Endodermal cell (in vitro differentiated cells): ENCODE measurements at regions not wholly inside any gene's neighbourhood (a gene's known extent, or its start where the extent isn't known, plus 50 kb on each side); places are given as distances from the start of the nearest gene placed in this dataset.

Experiments
- DNase-seq: peaks from one replicate; pipeline ENCODE4 v3.0.0-alpha.2; 2017
- H3K27ac ChIP-seq: 2 replicates; pipeline ENCODE4 v1.5.1; 2013; ENCODE audit warnings: mild to moderate bottlenecking, low read depth, low read length, moderate library complexity
- H3K27me3 ChIP-seq: 2 replicates; pipeline ENCODE4 v1.6.1; 2013; ENCODE audit warnings: mild to moderate bottlenecking, low read length, moderate library complexity; ENCODE audit not compliant: insufficient read depth, control insufficient read depth, poor library complexity, severe bottlenecking
- H3K36me3 ChIP-seq: 2 replicates; pipeline ENCODE4 v1.7.0; 2013; ENCODE audit warnings: mild to moderate bottlenecking, low read length, moderate library complexity; ENCODE audit not compliant: control insufficient read depth, insufficient read depth
- H3K4me1 ChIP-seq: one replicate; pipeline ENCODE4 v1.7.0; 2013; ENCODE audit warnings: low read length; ENCODE audit not compliant: control insufficient read depth, insufficient read depth
- H3K4me3 ChIP-seq: 2 replicates; pipeline ENCODE4 v1.5.1; 2013; ENCODE audit warnings: mild to moderate bottlenecking, low read length, moderate library complexity
- H3K9ac ChIP-seq: 2 replicates; pipeline ENCODE4 v1.6.1; 2013; ENCODE audit warnings: mild to moderate bottlenecking, low read length, moderate library complexity; ENCODE audit not compliant: poor library complexity, severe bottlenecking; ENCODE audit errors: extremely low read depth
- H3K9me3 ChIP-seq: 2 replicates; pipeline ENCODE4 v1.6.1; 2013; ENCODE audit warnings: mild to moderate bottlenecking, low read length, moderate library complexity; ENCODE audit not compliant: control insufficient read depth
- H3K27ac Mint-ChIP-seq: 2 replicates; pipeline ENCODE4 v1.8.0; 2020; ENCODE audit warnings: mixed read lengths
- H3K27me3 Mint-ChIP-seq: 2 replicates; pipeline ENCODE4 v1.8.0; 2021; ENCODE audit warnings: mild to moderate bottlenecking, mixed read lengths; ENCODE audit not compliant: insufficient read depth
- H3K36me3 Mint-ChIP-seq: 2 replicates; pipeline ENCODE4 v1.8.0; 2020; ENCODE audit warnings: low read depth, mixed read lengths
- H3K4me1 Mint-ChIP-seq: 2 replicates; pipeline ENCODE4 v1.8.0; 2020; ENCODE audit warnings: mixed read lengths
- H3K4me3 Mint-ChIP-seq: 2 replicates; pipeline ENCODE4 v1.8.0; 2020; ENCODE audit warnings: mild to moderate bottlenecking, moderate library complexity, mixed read lengths
- H3K9me3 Mint-ChIP-seq: 2 replicates; pipeline ENCODE4 v1.8.0; 2020; ENCODE audit warnings: mild to moderate bottlenecking, mixed read lengths
- WGBS, 2 experiments: methylation state at CpG; one replicate each; pipeline versions ENCODE4 v1.1.5 to v1.1.7; 2013; ENCODE audit warnings: missing lambda C conversion rate in 2 of 2, mixed read lengths in 1 of 2; ENCODE audit not compliant: insufficient coverage in 1 of 2, insufficient read length in 1 of 2; 5-methylcytosine and 5-hydroxymethylcytosine counted together
- TF ChIP-seq, protein P1 (sequence below): fragments of 200-600 bp; sonication (generic); conservative IDR thresholded peaks from 2 replicates; pipeline ENCODE4 v1.5.0; 2021; ENCODE audit warnings: antibody characterized with exemption, mild to moderate bottlenecking

DNA sequence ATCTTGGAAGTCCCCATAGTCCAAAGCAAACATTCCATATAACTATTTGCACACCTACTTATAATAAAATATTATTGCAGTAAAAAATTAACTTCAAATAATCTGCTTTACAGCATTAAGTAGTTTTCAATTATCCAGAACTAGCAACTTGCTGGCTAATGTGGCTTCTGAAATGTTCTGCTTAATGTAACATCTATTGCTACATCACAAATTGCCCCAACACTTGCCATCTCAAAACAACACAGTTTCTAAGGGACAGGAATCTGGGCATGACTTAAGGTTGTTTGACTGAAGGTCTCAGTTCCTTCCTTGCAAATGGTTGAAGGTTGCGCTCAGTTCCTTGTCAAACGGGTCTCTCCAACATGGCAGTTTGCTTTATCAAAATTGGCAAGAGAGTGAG, 378.5 kb upstream of the SEMA3C start:
- H3K27me3 Mint-ChIP-seq = no peaks in the 10 kb centered on the region
- DNase-seq = no peak
- no peaks in the 10 kb centered on the region for H3K9me3 Mint-ChIP-seq
- TF ChIP-seq, protein P1, sequence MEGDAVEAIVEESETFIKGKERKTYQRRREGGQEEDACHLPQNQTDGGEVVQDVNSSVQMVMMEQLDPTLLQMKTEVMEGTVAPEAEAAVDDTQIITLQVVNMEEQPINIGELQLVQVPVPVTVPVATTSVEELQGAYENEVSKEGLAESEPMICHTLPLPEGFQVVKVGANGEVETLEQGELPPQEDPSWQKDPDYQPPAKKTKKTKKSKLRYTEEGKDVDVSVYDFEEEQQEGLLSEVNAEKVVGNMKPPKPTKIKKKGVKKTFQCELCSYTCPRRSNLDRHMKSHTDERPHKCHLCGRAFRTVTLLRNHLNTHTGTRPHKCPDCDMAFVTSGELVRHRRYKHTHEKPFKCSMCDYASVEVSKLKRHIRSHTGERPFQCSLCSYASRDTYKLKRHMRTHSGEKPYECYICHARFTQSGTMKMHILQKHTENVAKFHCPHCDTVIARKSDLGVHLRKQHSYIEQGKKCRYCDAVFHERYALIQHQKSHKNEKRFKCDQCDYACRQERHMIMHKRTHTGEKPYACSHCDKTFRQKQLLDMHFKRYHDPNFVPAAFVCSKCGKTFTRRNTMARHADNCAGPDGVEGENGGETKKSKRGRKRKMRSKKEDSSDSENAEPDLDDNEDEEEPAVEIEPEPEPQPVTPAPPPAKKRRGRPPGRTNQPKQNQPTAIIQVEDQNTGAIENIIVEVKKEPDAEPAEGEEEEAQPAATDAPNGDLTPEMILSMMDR = no peak
- H3K4me3 Mint-ChIP-seq = no peak overlapping the region
- H3K4me1 Mint-ChIP-seq = peaks cover 4% of the 10 kb centered on the region
- 42% methylated on average over 2 of the region's 2 CpGs; no CpG with 5 or more reads in 1 of the 2 experiments for WGBS, 2 experiments
- H3K36me3 Mint-ChIP-seq = no peaks in the 10 kb centered on the region
- Histone ChIP-seq H3K9ac (no peak overlapping the region), H3K27ac (no peak overlapping the region), H3K36me3 (no peaks in the 10 kb centered on the region), H3K4me1 (no peaks in the 10 kb centered on the region), H3K27me3 (no peaks in the 10 kb centered on the region), H3K9me3 (no peaks in the 10 kb centered on the region), H3K4me3 (no peak overlapping the region)
- H3K27ac Mint-ChIP-seq = no peak overlapping the region

DNA sequence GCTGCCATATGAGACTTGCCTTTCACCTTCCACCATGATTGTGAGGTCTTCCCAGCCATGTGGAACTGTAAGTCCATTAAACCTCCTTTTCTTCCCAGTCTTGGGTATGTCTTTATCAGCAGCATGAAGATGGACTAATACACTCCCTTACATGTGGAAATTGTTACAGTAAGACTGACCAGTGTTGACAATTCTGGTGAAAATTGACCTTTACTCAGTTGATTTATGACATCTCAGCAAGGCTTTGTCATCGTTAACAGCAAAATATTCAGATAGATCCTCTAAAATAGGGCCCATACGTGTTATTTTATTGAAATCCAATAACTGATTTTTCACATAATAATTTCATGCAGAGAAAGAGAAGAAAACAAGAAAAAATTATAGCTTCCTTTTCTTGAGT, 377.9 kb upstream of the SEMA3C start:
- Mint-ChIP-seq H3K36me3 (no peaks in the 10 kb centered on the region), H3K4me3 (no peak overlapping the region), H3K27me3 (no peaks in the 10 kb centered on the region), H3K27ac (no peak overlapping the region), H3K4me1 (peaks cover 4% of the 10 kb centered on the region), H3K9me3 (no peaks in the 10 kb centered on the region)
- 84 to 100% methylated on average over 2 of the region's 2 CpGs for WGBS, 2 experiments
- no peak overlapping the region for H3K4me3 ChIP-seq
- no peak overlapping the region for H3K9ac ChIP-seq
- no peaks in the 10 kb centered on the region for H3K36me3 ChIP-seq
- TF ChIP-seq, protein P1 = no peak
- no peaks in the 10 kb centered on the region for H3K9me3 ChIP-seq
- no peaks in the 10 kb centered on the region for H3K4me1 ChIP-seq
- H3K27me3 ChIP-seq = no peaks in the 10 kb centered on the region
- no peak overlapping the region for H3K27ac ChIP-seq
- no peak for DNase-seq

DNA sequence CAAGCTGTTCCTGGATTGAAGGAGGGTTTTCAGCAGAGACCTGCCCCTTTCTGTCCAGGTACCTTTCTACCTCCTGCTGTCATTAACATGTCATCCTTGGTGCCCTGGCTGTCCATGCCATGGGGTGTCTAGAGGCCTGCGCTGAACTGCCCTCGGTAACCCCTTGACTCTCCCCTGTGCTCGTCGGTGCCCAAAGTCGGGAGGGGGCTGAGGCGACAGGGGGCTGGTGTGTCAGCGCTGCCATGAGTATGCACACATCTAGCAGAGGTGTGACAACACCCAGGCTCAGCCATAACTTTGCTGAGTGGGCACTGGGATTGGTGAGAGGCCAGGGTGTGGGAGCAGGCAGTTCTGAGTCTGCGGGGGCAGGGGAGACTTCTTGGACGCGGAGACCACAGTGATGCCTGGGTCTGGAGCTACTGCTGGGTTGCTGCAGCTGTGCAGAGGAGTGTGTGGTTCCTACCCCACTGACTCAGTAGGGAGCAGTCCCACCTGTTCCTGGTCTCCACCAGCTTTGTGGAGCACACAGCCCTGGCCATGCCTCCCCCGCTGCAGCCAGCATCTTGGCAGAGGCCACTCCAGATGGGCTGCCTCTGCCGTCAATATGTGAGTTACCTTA, 376.2 kb upstream of the SEMA3C start:
- DNase-seq = no peak
- no peaks in the 10 kb centered on the region for H3K36me3 Mint-ChIP-seq
- Histone ChIP-seq H3K9me3 (no peaks in the 10 kb centered on the region), H3K9ac (no peak overlapping the region), H3K4me3 (no peak overlapping the region), H3K36me3 (no peaks in the 10 kb centered on the region), H3K27me3 (no peaks in the 10 kb centered on the region), H3K4me1 (no peaks in the 10 kb centered on the region), H3K27ac (no peak overlapping the region)
- H3K27me3 Mint-ChIP-seq = no peaks in the 10 kb centered on the region
- no peak overlapping the region for H3K27ac Mint-ChIP-seq
- TF ChIP-seq, protein P1 = no peak
- WGBS, 2 experiments = 94 to 100% methylated on average over 6 to 12 of the region's 12 CpGs
- peaks cover 4% of the 10 kb centered on the region for H3K4me1 Mint-ChIP-seq
- H3K9me3 Mint-ChIP-seq = no peaks in the 10 kb centered on the region
- no peak overlapping the region for H3K4me3 Mint-ChIP-seq
